A673 (cell line): ENCODE measurements at regions not wholly inside any gene's neighbourhood (a gene's known extent, or its start where the extent isn't known, plus 50 kb on each side); places are given as distances from the start of the nearest gene placed in this dataset.

Source experiments
- EZH2 ChIP-seq: fragments of 200-600 bp; sonication (generic); IDR thresholded peaks from 2 replicates; pipeline ENCODE4 v1.6.1; 2017; ENCODE audit warnings: borderline replicate concordance, low read depth, mild to moderate bottlenecking, mixed read lengths, antibody characterized with exemption, low read length; ENCODE audit not compliant: poor library complexity, severe bottlenecking
- TF ChIP-seq, protein P1 (sequence below): fragments of 300-800, 200-600 bp; sonication (generic); conservative IDR thresholded peaks from 2 replicates; pipeline ENCODE4 v1.5.1; 2017; ENCODE audit warnings: low read depth, mild to moderate bottlenecking, antibody characterized with exemption, low read length, moderate library complexity, mixed read lengths

DNA sequence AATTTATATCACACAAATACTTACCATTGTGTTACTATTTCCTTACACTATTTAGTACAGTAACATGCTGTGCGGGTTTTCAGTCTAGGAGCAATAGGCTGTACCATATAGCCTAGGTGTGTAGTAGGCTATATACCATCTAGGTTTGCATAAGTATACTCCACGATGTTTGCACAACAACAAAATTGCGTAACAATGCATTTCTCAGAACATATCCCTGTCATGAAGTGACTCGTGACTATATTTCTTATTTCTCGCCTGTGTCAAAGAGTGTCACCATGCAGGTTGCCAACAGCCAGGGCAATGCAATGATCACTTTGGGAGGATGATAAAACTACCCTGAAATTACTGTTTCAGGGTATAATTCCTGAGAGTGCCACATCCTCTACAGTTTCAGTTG is 65.6 kb upstream of the CD180 start:
- TF ChIP-seq, protein P1, sequence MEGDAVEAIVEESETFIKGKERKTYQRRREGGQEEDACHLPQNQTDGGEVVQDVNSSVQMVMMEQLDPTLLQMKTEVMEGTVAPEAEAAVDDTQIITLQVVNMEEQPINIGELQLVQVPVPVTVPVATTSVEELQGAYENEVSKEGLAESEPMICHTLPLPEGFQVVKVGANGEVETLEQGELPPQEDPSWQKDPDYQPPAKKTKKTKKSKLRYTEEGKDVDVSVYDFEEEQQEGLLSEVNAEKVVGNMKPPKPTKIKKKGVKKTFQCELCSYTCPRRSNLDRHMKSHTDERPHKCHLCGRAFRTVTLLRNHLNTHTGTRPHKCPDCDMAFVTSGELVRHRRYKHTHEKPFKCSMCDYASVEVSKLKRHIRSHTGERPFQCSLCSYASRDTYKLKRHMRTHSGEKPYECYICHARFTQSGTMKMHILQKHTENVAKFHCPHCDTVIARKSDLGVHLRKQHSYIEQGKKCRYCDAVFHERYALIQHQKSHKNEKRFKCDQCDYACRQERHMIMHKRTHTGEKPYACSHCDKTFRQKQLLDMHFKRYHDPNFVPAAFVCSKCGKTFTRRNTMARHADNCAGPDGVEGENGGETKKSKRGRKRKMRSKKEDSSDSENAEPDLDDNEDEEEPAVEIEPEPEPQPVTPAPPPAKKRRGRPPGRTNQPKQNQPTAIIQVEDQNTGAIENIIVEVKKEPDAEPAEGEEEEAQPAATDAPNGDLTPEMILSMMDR, result no peak
- TF ChIP-seq EZH2, result no peak
